ENCODE measurements at regions not wholly inside any gene's neighbourhood (a gene's known extent, or its start where the extent isn't known, plus 50 kb on each side); places are given as distances from the start of the nearest gene placed in this dataset.

- TF ChIP-seq EZH2 (IDR thresholded peaks at IDR 0.05; ENCODE audit: insufficient read depth, poor library complexity, severe bottlenecking): no peak
- no peak for TF ChIP-seq EZH2phosphoT487 (IDR thresholded peaks at IDR 0.05; ENCODE audit: insufficient read depth, low read depth)
Measured at GRCh38 chr5:158541536-158542297, 558.0 kb downstream of the EBF1 start.

Measured in GM23248 (cell line).